GM23338 (cell line): ENCODE measurements at regions not wholly inside any gene's neighbourhood (a gene's known extent, or its start where the extent isn't known, plus 50 kb on each side); places are given as distances from the start of the nearest gene placed in this dataset.

Experiments
- ATAC-seq: fragments of 200-7000 bp; cut with Tn5 transposase; 3 replicates; pipeline ENCODE4 v1.9.1; 2020
- DNase-seq: peaks from one replicate; pipeline ENCODE4 v3.0.0-alpha.2; 2015; ENCODE audit warnings: low spot score
- H2AFZ ChIP-seq: fragments of 200-600 bp; sonication (generic); 2 replicates; pipeline ENCODE4 v1.8.0; 2016; ENCODE audit warnings: antibody characterized with exemption, mild to moderate bottlenecking, moderate library complexity
- H3F3A ChIP-seq: fragments of 200-600 bp; sonication (generic); replicated peaks from 2 replicates; pipeline ENCODE4 v1.8.0; 2017; ENCODE audit warnings: antibody characterized with exemption, mixed run types, low read depth
- H3K27ac ChIP-seq: fragments of 200-600 bp; sonication (generic); 2 replicates; pipeline ENCODE4 v1.6.1; 2016; ENCODE audit warnings: low read depth
- H3K27me3 ChIP-seq: fragments of 200-600 bp; sonication (generic); 2 replicates; pipeline ENCODE4 v1.8.0; 2016; ENCODE audit warnings: mild to moderate bottlenecking, mixed run types, moderate library complexity; ENCODE audit not compliant: insufficient read depth
- H3K36me3 ChIP-seq: fragments of 200-600 bp; sonication (generic); 2 replicates; pipeline ENCODE4 v1.8.0; 2016; ENCODE audit warnings: mild to moderate bottlenecking; ENCODE audit not compliant: insufficient read depth
- H3K4me1 ChIP-seq: fragments of 200-600 bp; sonication (generic); 2 replicates; pipeline ENCODE4 v1.8.0; 2016; ENCODE audit warnings: mild to moderate bottlenecking, moderate library complexity; ENCODE audit not compliant: insufficient read depth
- H3K4me2 ChIP-seq: fragments of 200-600 bp; sonication (generic); 2 replicates; pipeline ENCODE4 v1.7.1; 2017; ENCODE audit warnings: mixed run types
- H3K4me3 ChIP-seq: fragments of 200-600 bp; sonication (generic); 2 replicates; pipeline ENCODE4 v1.6.1; 2016; ENCODE audit warnings: mixed run types
- H3K79me2 ChIP-seq: fragments of 200-600 bp; sonication (generic); replicated peaks from 2 replicates; pipeline ENCODE4 v1.8.0; 2017; ENCODE audit warnings: mild to moderate bottlenecking; ENCODE audit not compliant: insufficient read depth
- H3K9me2 ChIP-seq: fragments of 200-600 bp; sonication (generic); 2 replicates; pipeline ENCODE4 v1.8.0; 2017; ENCODE audit not compliant: insufficient read depth
- H4K20me1 ChIP-seq: fragments of 200-600 bp; sonication (generic); replicated peaks from 2 replicates; pipeline ENCODE4 v1.8.0; 2017; ENCODE audit warnings: mild to moderate bottlenecking; ENCODE audit not compliant: insufficient read depth
- H3K27ac Mint-ChIP-seq: 2 replicates; pipeline ENCODE4 v1.8.0; 2020; ENCODE audit warnings: inconsistent platforms, mild to moderate bottlenecking, moderate library complexity, mixed read lengths
- H3K27me3 Mint-ChIP-seq: 3 replicates; pipeline ENCODE4 v1.8.0; 2022; ENCODE audit warnings: low read depth, mild to moderate bottlenecking, moderate library complexity, mixed read lengths, inconsistent platforms; ENCODE audit not compliant: insufficient read depth, poor library complexity
- H3K36me3 Mint-ChIP-seq: 3 replicates; pipeline ENCODE4 v1.8.0; 2021; ENCODE audit warnings: low read depth, mild to moderate bottlenecking, inconsistent platforms, moderate library complexity, mixed read lengths
- H3K4me1 Mint-ChIP-seq: 3 replicates; pipeline ENCODE4 v1.8.0; 2020; ENCODE audit warnings: mild to moderate bottlenecking, inconsistent platforms, mixed read lengths
- H3K4me3 Mint-ChIP-seq: 3 replicates; pipeline ENCODE4 v1.8.0; 2021; ENCODE audit warnings: moderate library complexity, mild to moderate bottlenecking, inconsistent platforms, mixed read lengths
- H3K9me3 Mint-ChIP-seq: 3 replicates; pipeline ENCODE4 v1.8.0; 2020; ENCODE audit warnings: moderate library complexity, mild to moderate bottlenecking, inconsistent platforms, mixed read lengths
- CREB1 ChIP-seq: fragments of 250-450 bp; sonication (Bioruptor Pico); IDR thresholded peaks from 2 replicates; pipeline ENCODE4 v1.5.0; 2020; ENCODE audit warnings: low read depth, mild to moderate bottlenecking, moderate library complexity
- CTCF ChIP-seq, 2 experiments: fragments of 200-600 bp in 1 of 2; sonication (generic) in 1 of 2; conservative IDR thresholded peaks; 2 replicates each; pipeline versions ENCODE4 v1.5.1 to v1.6.1; 2016 to 2017; ENCODE audit warnings: antibody characterized with exemption in 2 of 2, low read depth in 2 of 2, mild to moderate bottlenecking in 2 of 2, moderate library complexity in 1 of 2
- EZH2 ChIP-seq: fragments of 200-600 bp; sonication (generic); IDR thresholded peaks from one replicate; pipeline ENCODE4 v1.8.0; 2017; ENCODE audit warnings: antibody characterized with exemption, mild to moderate bottlenecking, low read depth; ENCODE audit not compliant: unreplicated experiment
- EZH2phosphoT487 ChIP-seq: fragments of 200-600 bp; sonication (generic); IDR thresholded peaks from one replicate; pipeline ENCODE4 v1.8.1; 2018; ENCODE audit warnings: antibody characterized with exemption; ENCODE audit not compliant: unreplicated experiment
- JUNB ChIP-seq: IDR thresholded peaks from one replicate; pipeline ENCODE4 v1.6.1; 2016; ENCODE audit warnings: antibody characterized with exemption; ENCODE audit not compliant: unreplicated experiment
- NANOG ChIP-seq: IDR thresholded peaks from 2 replicates; pipeline ENCODE4 v1.6.1; 2016; ENCODE audit warnings: antibody characterized with exemption, borderline replicate concordance
- POLR2AphosphoS5 ChIP-seq: IDR thresholded peaks from 2 replicates; pipeline ENCODE4 v1.6.1; 2016; ENCODE audit warnings: antibody characterized with exemption, low read depth
- STAT1 ChIP-seq: IDR thresholded peaks from one replicate; pipeline ENCODE4 v1.6.1; 2016; ENCODE audit warnings: antibody characterized with exemption; ENCODE audit not compliant: unreplicated experiment
- ZNF114 ChIP-seq: fragments of 250-450 bp; sonication (Bioruptor Pico); IDR thresholded peaks from 2 replicates; pipeline ENCODE4 v1.5.0; 2020; ENCODE audit warnings: mild to moderate bottlenecking, moderate library complexity
- ZNF331 ChIP-seq: fragments of 250-450 bp; sonication (Bioruptor Pico); IDR thresholded peaks from 2 replicates; pipeline ENCODE4 v1.5.0; 2020; ENCODE audit warnings: low read depth, mild to moderate bottlenecking, moderate library complexity
- ZNF462 ChIP-seq: fragments of 250-450 bp; sonication (Bioruptor Pico); IDR thresholded peaks from 2 replicates; pipeline ENCODE4 v1.5.0; 2020; ENCODE audit warnings: mild to moderate bottlenecking, moderate library complexity
- TF ChIP-seq, protein P1 (sequence below): IDR thresholded peaks from one replicate; pipeline ENCODE4 v1.6.1; 2018; ENCODE audit warnings: antibody characterized with exemption; ENCODE audit not compliant: unreplicated experiment
- TF ChIP-seq, protein P2 (sequence below): IDR thresholded peaks from 2 replicates; pipeline ENCODE4 v1.6.1; 2016; ENCODE audit warnings: antibody characterized with exemption

GRCh38 chr19:20416661-20417060 lies 148.9 kb downstream of the ZNF737 start:
- no peak overlapping the region; the same call in 1 of the 2 replicates for H3K27ac Mint-ChIP-seq
- H3K4me3 Mint-ChIP-seq = no peak overlapping the region
- Histone ChIP-seq H3K79me2 (peaks cover 100% of the 10 kb centered on the region), H3K9me2 (no peaks in the 10 kb centered on the region), H3K27ac (no peak overlapping the region), H3K4me1 (peaks cover 14% of the 10 kb centered on the region; the same call in 1 of the 2 replicates), H3F3A (no peaks in the 10 kb centered on the region), H3K4me2 (no peak overlapping the region), H3K36me3 (peaks cover 41% of the 10 kb centered on the region), H2AFZ (no peak overlapping the region), H4K20me1 (peaks cover 79% of the 10 kb centered on the region), H3K4me3 (no peak overlapping the region), H3K27me3 (no peaks in the 10 kb centered on the region)
- DNase-seq (no peak), ATAC-seq (no peak)
- peaks cover 24% of the 10 kb centered on the region for H3K4me1 Mint-ChIP-seq
- H3K27me3 Mint-ChIP-seq = no peaks in the 10 kb centered on the region
- H3K9me3 Mint-ChIP-seq = no peaks in the 10 kb centered on the region
- TF ChIP-seq CREB1 = no peak
- TF ChIP-seq EZH2 = no peak
- no peak for TF ChIP-seq NANOG
- TF ChIP-seq ZNF462 (CRISPR knock-in tag) = no peak
- TF ChIP-seq, protein P1, sequence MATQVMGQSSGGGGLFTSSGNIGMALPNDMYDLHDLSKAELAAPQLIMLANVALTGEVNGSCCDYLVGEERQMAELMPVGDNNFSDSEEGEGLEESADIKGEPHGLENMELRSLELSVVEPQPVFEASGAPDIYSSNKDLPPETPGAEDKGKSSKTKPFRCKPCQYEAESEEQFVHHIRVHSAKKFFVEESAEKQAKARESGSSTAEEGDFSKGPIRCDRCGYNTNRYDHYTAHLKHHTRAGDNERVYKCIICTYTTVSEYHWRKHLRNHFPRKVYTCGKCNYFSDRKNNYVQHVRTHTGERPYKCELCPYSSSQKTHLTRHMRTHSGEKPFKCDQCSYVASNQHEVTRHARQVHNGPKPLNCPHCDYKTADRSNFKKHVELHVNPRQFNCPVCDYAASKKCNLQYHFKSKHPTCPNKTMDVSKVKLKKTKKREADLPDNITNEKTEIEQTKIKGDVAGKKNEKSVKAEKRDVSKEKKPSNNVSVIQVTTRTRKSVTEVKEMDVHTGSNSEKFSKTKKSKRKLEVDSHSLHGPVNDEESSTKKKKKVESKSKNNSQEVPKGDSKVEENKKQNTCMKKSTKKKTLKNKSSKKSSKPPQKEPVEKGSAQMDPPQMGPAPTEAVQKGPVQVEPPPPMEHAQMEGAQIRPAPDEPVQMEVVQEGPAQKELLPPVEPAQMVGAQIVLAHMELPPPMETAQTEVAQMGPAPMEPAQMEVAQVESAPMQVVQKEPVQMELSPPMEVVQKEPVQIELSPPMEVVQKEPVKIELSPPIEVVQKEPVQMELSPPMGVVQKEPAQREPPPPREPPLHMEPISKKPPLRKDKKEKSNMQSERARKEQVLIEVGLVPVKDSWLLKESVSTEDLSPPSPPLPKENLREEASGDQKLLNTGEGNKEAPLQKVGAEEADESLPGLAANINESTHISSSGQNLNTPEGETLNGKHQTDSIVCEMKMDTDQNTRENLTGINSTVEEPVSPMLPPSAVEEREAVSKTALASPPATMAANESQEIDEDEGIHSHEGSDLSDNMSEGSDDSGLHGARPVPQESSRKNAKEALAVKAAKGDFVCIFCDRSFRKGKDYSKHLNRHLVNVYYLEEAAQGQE = no peak
- TF ChIP-seq EZH2phosphoT487 = no peak
- no peak for TF ChIP-seq STAT1
- no peak for TF ChIP-seq POLR2AphosphoS5
- no peak for TF ChIP-seq ZNF331 (CRISPR knock-in tag)
- TF ChIP-seq ZNF114 (CRISPR knock-in tag) = no peak
- TF ChIP-seq, protein P2, sequence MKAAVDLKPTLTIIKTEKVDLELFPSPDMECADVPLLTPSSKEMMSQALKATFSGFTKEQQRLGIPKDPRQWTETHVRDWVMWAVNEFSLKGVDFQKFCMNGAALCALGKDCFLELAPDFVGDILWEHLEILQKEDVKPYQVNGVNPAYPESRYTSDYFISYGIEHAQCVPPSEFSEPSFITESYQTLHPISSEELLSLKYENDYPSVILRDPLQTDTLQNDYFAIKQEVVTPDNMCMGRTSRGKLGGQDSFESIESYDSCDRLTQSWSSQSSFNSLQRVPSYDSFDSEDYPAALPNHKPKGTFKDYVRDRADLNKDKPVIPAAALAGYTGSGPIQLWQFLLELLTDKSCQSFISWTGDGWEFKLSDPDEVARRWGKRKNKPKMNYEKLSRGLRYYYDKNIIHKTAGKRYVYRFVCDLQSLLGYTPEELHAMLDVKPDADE = no peak
- TF ChIP-seq JUNB = no peak
- TF ChIP-seq CTCF (conservative IDR thresholded peaks at IDR 0.05; ENCODE audit: low read depth in 2 of 2) = no peak
- H3K36me3 Mint-ChIP-seq = peaks cover 91% of the 10 kb centered on the region
